ENCODE measurements at regions not wholly inside any gene's neighbourhood (a gene's known extent, or its start where the extent isn't known, plus 50 kb on each side); places are given as distances from the start of the nearest gene placed in this dataset.

- no peak for TF ChIP-seq EZH2 (IDR thresholded peaks at IDR 0.05)
- no peak for TF ChIP-seq POLR2AphosphoS5 (IDR thresholded peaks at IDR 0.05; ENCODE audit: borderline replicate concordance, low read depth, low read length)
Observed at GRCh38 chr9:7977586-7977985, 178.0 kb upstream of the DMAC1 start.
